A549 (cell line): ENCODE measurements at regions not wholly inside any gene's neighbourhood (a gene's known extent, or its start where the extent isn't known, plus 50 kb on each side); places are given as distances from the start of the nearest gene placed in this dataset.

Experiments
- ATAC-seq, 2 experiments: fragments of 200-7000 bp in 1 of 2; fragments of >200 bp in 1 of 2; cut with Nextera tagmentation in 1 of 2; cut with Tn5 transposase in 1 of 2; 3 replicates each; pipeline versions ENCODE4 v1.8.0 to v1.9.1; 2018 to 2020; ENCODE audit warnings: mild to moderate bottlenecking in 1 of 2, moderate library complexity in 1 of 2
- CTCF ChIA-PET: fragments of 300-600 bp; sonication (Branson Sonifier 250); formaldehyde crosslinking; extraction: SDS; loops from one replicate; lab custom pipeline; 2021; ENCODE audit warnings: antibody characterized with exemption, inconsistent platforms; lab: Yijun Ruan, JAX
- POLR2A ChIA-PET: fragments of 350-600 bp; formaldehyde crosslinking; extraction: SDS; loops from one replicate; lab custom pipeline; 2021; ENCODE audit warnings: antibody characterized with exemption, inconsistent platforms; lab: Yijun Ruan, JAX
- DNase-seq, 2 experiments: peaks; one replicate each; pipeline versions ENCODE4 v3.0.0 to v3.0.0-alpha.2; 2011 to 2016; ENCODE audit warnings: low read depth in 1 of 2, low spot score in 1 of 2
- FAIRE-seq: peaks from 2 replicates; lab custom pipeline; 2011; peaks lifted over from hg19 to GRCh38; lab: Jason Lieb, UNC
- H3K27ac ChIP-seq, 2 experiments: fragments of >200 bp; sonication (Bioruptor Twin); formaldehyde crosslinking; 3 replicates each; pipeline ENCODE4 v1.5.1; 2016 to 2017
- H3K4me1 ChIP-seq: fragments of >200 bp; sonication (Bioruptor Twin); formaldehyde crosslinking; 3 replicates; pipeline ENCODE4 v1.6.1; 2016
- H3K4me2 ChIP-seq: fragments of >200 bp; sonication (Bioruptor Twin); formaldehyde crosslinking; 3 replicates; pipeline ENCODE4 v1.6.1; 2016
- H3K4me3 ChIP-seq: fragments of >200 bp; sonication (Bioruptor Twin); formaldehyde crosslinking; 3 replicates; pipeline ENCODE4 v1.5.1; 2016
- H3K9me3 ChIP-seq: fragments of >200 bp; sonication (Bioruptor Twin); formaldehyde crosslinking; 3 replicates; pipeline ENCODE4 v1.6.1; 2016
- BHLHE40 ChIP-seq: IDR thresholded peaks from 2 replicates; pipeline ENCODE4 v1.6.1; 2012; ENCODE audit warnings: low read depth, low read length, inconsistent platforms
- CBX2 ChIP-seq: fragments of 200-600 bp; sonication (generic); IDR thresholded peaks from 2 replicates; pipeline ENCODE4 v1.6.1; 2016; ENCODE audit warnings: low read depth, mild to moderate bottlenecking, borderline replicate concordance
- CBX8 ChIP-seq: fragments of 200-600 bp; sonication (generic); IDR thresholded peaks from 2 replicates; pipeline ENCODE4 v1.6.1; 2016
- CEBPB ChIP-seq, 2 experiments: fragments of >200 bp in 1 of 2; sonication (Bioruptor Twin) in 1 of 2; formaldehyde crosslinking in 1 of 2; IDR thresholded peaks; 2 replicates each; pipeline ENCODE4 v1.6.1; 2012 to 2016
- CHD4 ChIP-seq: fragments of 200-600 bp; sonication (generic); IDR thresholded peaks from 2 replicates; pipeline ENCODE4 v1.6.1; 2016; ENCODE audit warnings: antibody characterized with exemption, mild to moderate bottlenecking, borderline replicate concordance
- EHMT2 ChIP-seq: fragments of 200-600 bp; sonication (generic); IDR thresholded peaks from 2 replicates; pipeline ENCODE4 v1.6.1; 2016; ENCODE audit warnings: antibody characterized with exemption, low read depth, mild to moderate bottlenecking, moderate library complexity
- FOSL2 ChIP-seq, 2 experiments: fragments of 450-650 bp in 1 of 2; fragments of >200 bp in 1 of 2; sonication (Bioruptor Twin) in 1 of 2; formaldehyde crosslinking; IDR thresholded peaks; 2 replicates each; pipeline versions ENCODE4 v1.5.0 to v1.6.1; 2016 to 2020; ENCODE audit warnings: mild to moderate bottlenecking in 1 of 2, moderate library complexity in 1 of 2
- FOXS1 ChIP-seq: fragments of 250-450 bp; sonication (Bioruptor Pico); IDR thresholded peaks from 2 replicates; pipeline ENCODE4 v1.5.0; 2020; ENCODE audit warnings: mild to moderate bottlenecking, moderate library complexity
- GATA3 ChIP-seq: IDR thresholded peaks from 2 replicates; pipeline ENCODE4 v1.6.1; 2012; ENCODE audit warnings: borderline replicate concordance
- HEYL ChIP-seq: fragments of 250-450 bp; sonication (Bioruptor Pico); IDR thresholded peaks from 2 replicates; pipeline ENCODE4 v1.8.0; 2021; ENCODE audit warnings: mild to moderate bottlenecking, moderate library complexity
- HOXB5 ChIP-seq: fragments of 250-450 bp; sonication (Bioruptor Pico); IDR thresholded peaks from 2 replicates; pipeline ENCODE4 v1.5.0; 2020; ENCODE audit warnings: mild to moderate bottlenecking, moderate library complexity
- JUN ChIP-seq, 2 experiments: fragments of >200 bp; sonication (Bioruptor Twin); formaldehyde crosslinking; IDR thresholded peaks; 2 replicates in 1 of 2; 3 replicates in 1 of 2; pipeline ENCODE4 v1.6.1; 2016 to 2017
- MAZ ChIP-seq: fragments of 150-350 bp; IDR thresholded peaks from 2 replicates; pipeline ENCODE4 v1.6.1; 2014; ENCODE audit warnings: antibody characterized with exemption, low read depth, low read length, borderline replicate concordance
- MYC ChIP-seq: IDR thresholded peaks from 2 replicates; pipeline ENCODE4 v1.6.1; 2012; ENCODE audit warnings: mild to moderate bottlenecking, inconsistent platforms, low read length, improper control_type of control experiment, borderline replicate concordance
- NFE2L2 ChIP-seq: fragments of 150-350 bp; conservative IDR thresholded peaks from 2 replicates; pipeline ENCODE4 v1.6.1; 2014; ENCODE audit warnings: low read length
- NR3C1 ChIP-seq: fragments of >200 bp; sonication (Bioruptor Twin); formaldehyde crosslinking; IDR thresholded peaks from 3 replicates; pipeline ENCODE4 v1.6.1; 2017
- POLR2AphosphoS2 ChIP-seq: conservative IDR thresholded peaks from 2 replicates; pipeline ENCODE4 v1.6.1; 2012; ENCODE audit warnings: low read length, improper control_type of control experiment, inconsistent platforms
- RARB ChIP-seq: fragments of 250-450 bp; sonication (Bioruptor Pico); IDR thresholded peaks from 2 replicates; pipeline ENCODE4 v1.8.0; 2021; ENCODE audit warnings: mild to moderate bottlenecking, moderate library complexity
- RFX5 ChIP-seq: fragments of 450-650 bp; IDR thresholded peaks from 2 replicates; pipeline ENCODE4 v1.7.1; 2014; ENCODE audit warnings: antibody characterized with exemption, mild to moderate bottlenecking, moderate library complexity
- SREBF2 ChIP-seq: fragments of 450-650 bp; IDR thresholded peaks from 2 replicates; pipeline ENCODE4 v1.6.1; 2014; ENCODE audit warnings: mild to moderate bottlenecking, moderate library complexity
- TFCP2L1 ChIP-seq: fragments of 250-450 bp; sonication (Bioruptor Pico); IDR thresholded peaks from 2 replicates; pipeline ENCODE4 v1.5.0; 2021; ENCODE audit warnings: mild to moderate bottlenecking
- ZSCAN20 ChIP-seq: fragments of 250-450 bp; sonication (Bioruptor Pico); IDR thresholded peaks from 2 replicates; pipeline ENCODE4 v1.8.0; 2022; ENCODE audit warnings: mild to moderate bottlenecking, moderate library complexity
- WGBS: methylation state at CpG from one replicate; pipeline ENCODE4 v1.1.6; 2017; ENCODE audit errors: missing lambda C conversion rate; 5-methylcytosine and 5-hydroxymethylcytosine counted together
- TF ChIP-seq, protein P1 (sequence below): IDR thresholded peaks from 2 replicates; pipeline ENCODE4 v1.6.1; 2012
- TF ChIP-seq, protein P2 (sequence below): IDR thresholded peaks from 2 replicates; pipeline ENCODE4 v1.6.1; 2012; ENCODE audit warnings: low read depth, borderline replicate concordance

DNA sequence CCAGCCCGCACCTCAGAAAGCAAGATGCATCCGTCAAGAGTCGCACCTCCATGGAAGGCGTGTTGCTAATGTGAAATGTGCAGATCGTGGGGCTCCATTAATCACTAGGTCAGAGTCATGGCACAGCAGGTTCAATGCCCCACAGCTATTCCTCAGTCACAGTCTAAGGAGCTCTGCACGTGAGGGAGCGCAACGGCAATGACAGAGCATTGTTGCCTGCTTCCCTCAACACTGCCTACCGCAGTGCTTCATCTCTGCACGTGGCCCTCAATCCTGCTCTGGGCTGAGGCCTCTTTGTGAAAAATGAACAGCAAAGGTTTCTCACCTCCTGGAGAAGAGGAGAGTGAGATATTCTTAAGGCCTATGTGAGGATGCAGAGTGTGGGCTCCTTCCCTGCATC, 995.2 kb upstream of the TMEM132C start:
- ChIA-PET POLR2A (no interaction called here), CTCF (no interaction called here)
- no peak overlapping the region for H3K4me3 ChIP-seq
- ATAC-seq (no peak), FAIRE-seq (no peak), DNase-seq (no peak)
- no peak for TF ChIP-seq TFCP2L1 (CRISPR knock-in tag)
- no peak for TF ChIP-seq CBX2
- TF ChIP-seq BHLHE40: no peak
- no peak for TF ChIP-seq CHD4
- no peak for TF ChIP-seq JUN (IDR thresholded peaks at IDR 0.05)
- no peak for TF ChIP-seq FOSL2 (IDR thresholded peaks at IDR 0.05)
- TF ChIP-seq FOSL2 (CRISPR knock-in tag; IDR thresholded peaks at IDR 0.05): no peak
- no peak for TF ChIP-seq FOXS1
- TF ChIP-seq POLR2AphosphoS2: no peak
- no peak for TF ChIP-seq CBX8
- TF ChIP-seq NR3C1: no peak
- no peak for TF ChIP-seq SREBF2
- TF ChIP-seq, protein P1, sequence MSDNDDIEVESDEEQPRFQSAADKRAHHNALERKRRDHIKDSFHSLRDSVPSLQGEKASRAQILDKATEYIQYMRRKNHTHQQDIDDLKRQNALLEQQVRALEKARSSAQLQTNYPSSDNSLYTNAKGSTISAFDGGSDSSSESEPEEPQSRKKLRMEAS: no peak
- TF ChIP-seq NFE2L2: no peak
- TF ChIP-seq, protein P2, sequence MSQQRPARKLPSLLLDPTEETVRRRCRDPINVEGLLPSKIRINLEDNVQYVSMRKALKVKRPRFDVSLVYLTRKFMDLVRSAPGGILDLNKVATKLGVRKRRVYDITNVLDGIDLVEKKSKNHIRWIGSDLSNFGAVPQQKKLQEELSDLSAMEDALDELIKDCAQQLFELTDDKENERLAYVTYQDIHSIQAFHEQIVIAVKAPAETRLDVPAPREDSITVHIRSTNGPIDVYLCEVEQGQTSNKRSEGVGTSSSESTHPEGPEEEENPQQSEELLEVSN: no peak
- TF ChIP-seq RARB (CRISPR knock-in tag): no peak
- no peak for TF ChIP-seq ZSCAN20 (CRISPR knock-in tag)
- no peak for TF ChIP-seq GATA3
- no peak for TF ChIP-seq HEYL (CRISPR knock-in tag)
- no peak for TF ChIP-seq RFX5
- TF ChIP-seq MAZ: no peak
- no peaks in the 10 kb centered on the region for H3K4me1 ChIP-seq
- 63% methylated on average over 10 of the region's 10 CpGs for WGBS
- H3K27ac ChIP-seq: no peak overlapping the region
- H3K9me3 ChIP-seq: no peaks in the 10 kb centered on the region
- H3K4me2 ChIP-seq: no peak overlapping the region

DNA sequence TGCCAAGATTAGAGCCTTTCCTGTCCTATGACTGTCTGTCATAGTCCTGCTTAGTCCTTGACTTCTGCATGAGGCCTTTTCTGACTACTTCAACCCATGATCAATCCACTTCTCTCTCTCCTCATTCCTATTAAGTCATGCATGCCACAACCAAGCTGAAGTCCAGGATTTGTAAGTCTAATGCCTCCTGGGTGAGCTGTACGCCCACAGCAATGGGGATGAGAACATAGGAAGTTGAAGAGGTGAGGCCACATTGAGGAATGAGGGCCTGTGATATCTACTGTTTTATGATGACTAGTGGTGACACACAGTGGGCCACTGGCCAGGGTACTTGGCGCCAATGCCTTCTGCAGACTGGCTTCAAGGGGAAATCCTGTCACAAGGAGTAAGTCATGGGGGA, 994.1 kb upstream of the TMEM132C start:
- ChIA-PET CTCF (no interaction called here), POLR2A (no interaction called here)
- no peak overlapping the region for H3K4me3 ChIP-seq
- DNase-seq (no peak), ATAC-seq (no peak), FAIRE-seq (no peak)
- no peak overlapping the region for H3K4me2 ChIP-seq
- WGBS: 23% methylated on average over 2 of the region's 2 CpGs
- H3K27ac ChIP-seq: no peak overlapping the region
- no peaks in the 10 kb centered on the region for H3K9me3 ChIP-seq
- TF ChIP-seq RARB (CRISPR knock-in tag): no peak
- TF ChIP-seq ZSCAN20 (CRISPR knock-in tag): no peak
- no peak for TF ChIP-seq CEBPB (IDR thresholded peaks at IDR 0.05)
- TF ChIP-seq EHMT2: no peak
- TF ChIP-seq, protein P1: no peak
- TF ChIP-seq MYC: no peak
- H3K4me1 ChIP-seq: no peaks in the 10 kb centered on the region

DNA sequence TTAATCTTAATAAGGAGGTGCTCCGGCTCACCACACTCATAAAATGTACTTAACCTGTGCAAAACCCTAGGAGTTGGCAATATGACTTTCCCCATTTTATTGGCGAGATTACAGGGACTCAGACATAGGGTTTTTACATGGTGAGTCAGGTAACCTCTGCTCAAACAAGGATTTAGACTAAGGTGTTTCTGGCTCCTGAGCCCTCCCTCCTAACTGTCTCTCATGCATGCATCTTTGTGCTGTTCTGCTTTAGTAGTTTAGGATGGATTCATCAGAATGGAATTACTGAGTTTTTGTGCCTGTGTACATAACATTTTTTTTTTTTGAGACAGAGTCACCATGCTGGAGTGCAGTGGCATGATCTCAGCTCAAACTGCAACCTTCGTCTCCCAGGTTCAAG, 993.3 kb upstream of the TMEM132C start:
- TF ChIP-seq, protein P1: no peak
- TF ChIP-seq HOXB5 (CRISPR knock-in tag): no peak
- Histone ChIP-seq H3K9me3 (no peaks in the 10 kb centered on the region), H3K4me1 (no peaks in the 10 kb centered on the region), H3K4me2 (no peak overlapping the region), H3K4me3 (no peak overlapping the region), H3K27ac (no peak overlapping the region)
- ATAC-seq (no peak), FAIRE-seq (no peak), DNase-seq (no peak)
- CTCF ChIA-PET: no interaction called here
- WGBS: 30% methylated on average over 3 of the region's 3 CpGs
- POLR2A ChIA-PET: no interaction called here
